ENCODE measurements at regions not wholly inside any gene's neighbourhood (a gene's known extent, or its start where the extent isn't known, plus 50 kb on each side); places are given as distances from the start of the nearest gene placed in this dataset.

DNA sequence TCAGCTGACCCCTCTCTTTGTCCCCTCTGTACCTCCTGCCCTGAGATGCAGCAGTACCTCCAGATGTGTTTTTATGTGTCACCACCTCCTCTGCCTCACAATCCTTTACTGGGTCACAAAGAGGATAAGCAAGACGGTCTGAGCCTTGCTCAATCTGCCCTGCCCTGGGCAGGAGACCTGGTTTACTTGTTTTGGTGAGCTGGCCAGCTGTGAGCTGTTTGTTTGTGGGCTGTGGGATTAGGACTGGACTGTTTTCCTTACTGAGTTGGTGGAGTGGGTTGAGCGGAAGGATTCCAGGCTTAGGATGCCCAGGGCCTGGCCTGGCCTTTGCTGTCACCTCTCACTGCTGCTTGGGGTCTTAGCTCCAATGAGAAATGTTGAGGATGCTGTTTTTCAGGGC is 299.5 kb downstream of the SRBD1 start:
- TF ChIP-seq, protein P1, sequence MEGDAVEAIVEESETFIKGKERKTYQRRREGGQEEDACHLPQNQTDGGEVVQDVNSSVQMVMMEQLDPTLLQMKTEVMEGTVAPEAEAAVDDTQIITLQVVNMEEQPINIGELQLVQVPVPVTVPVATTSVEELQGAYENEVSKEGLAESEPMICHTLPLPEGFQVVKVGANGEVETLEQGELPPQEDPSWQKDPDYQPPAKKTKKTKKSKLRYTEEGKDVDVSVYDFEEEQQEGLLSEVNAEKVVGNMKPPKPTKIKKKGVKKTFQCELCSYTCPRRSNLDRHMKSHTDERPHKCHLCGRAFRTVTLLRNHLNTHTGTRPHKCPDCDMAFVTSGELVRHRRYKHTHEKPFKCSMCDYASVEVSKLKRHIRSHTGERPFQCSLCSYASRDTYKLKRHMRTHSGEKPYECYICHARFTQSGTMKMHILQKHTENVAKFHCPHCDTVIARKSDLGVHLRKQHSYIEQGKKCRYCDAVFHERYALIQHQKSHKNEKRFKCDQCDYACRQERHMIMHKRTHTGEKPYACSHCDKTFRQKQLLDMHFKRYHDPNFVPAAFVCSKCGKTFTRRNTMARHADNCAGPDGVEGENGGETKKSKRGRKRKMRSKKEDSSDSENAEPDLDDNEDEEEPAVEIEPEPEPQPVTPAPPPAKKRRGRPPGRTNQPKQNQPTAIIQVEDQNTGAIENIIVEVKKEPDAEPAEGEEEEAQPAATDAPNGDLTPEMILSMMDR (IDR thresholded peaks at IDR 0.05): no peak
- TF ChIP-seq POLR2A (IDR thresholded peaks at IDR 0.05): no peak

All from body of pancreas (tissue), 4 donors.